ENCODE measurements at regions not wholly inside any gene's neighbourhood (a gene's known extent, or its start where the extent isn't known, plus 50 kb on each side); places are given as distances from the start of the nearest gene placed in this dataset.
"Not testable (repeated sequence)": the region's sequence is repeated elsewhere in the genome, so short reads cannot be mapped to it uniquely, and the experiment has no call there.

GRCh38 chr9:108262836-108263235, 593.0 kb downstream of the ACTL7B start:
- no peak for ATAC-seq (ENCODE audit: low read depth)
- H3K27me3 ChIP-seq (ENCODE audit: insufficient read depth, poor library complexity, severe bottlenecking), result no peaks in the 10 kb centered on the region
- H3K4me3 ChIP-seq (ENCODE audit: severe bottlenecking), result no peak overlapping the region
- no peaks in the 10 kb centered on the region for H3K9me3 ChIP-seq (ENCODE audit: severe bottlenecking)
- no peak overlapping the region for H3K27ac ChIP-seq (ENCODE audit: poor library complexity, severe bottlenecking)
- no peak for TF ChIP-seq CTCF (IDR thresholded peaks at IDR 0.05; ENCODE audit: poor library complexity, severe bottlenecking)
- H3K36me3 ChIP-seq (ENCODE audit: low read depth), result no peaks in the 10 kb centered on the region
- H3K4me1 ChIP-seq (ENCODE audit: insufficient read depth, poor library complexity, severe bottlenecking), result peaks cover 14% of the 10 kb centered on the region
- DNase-seq (ENCODE audit: low spot score), result no peak

GRCh38 chr9:108259917-108260675, 595.7 kb downstream of the ACTL7B start:
- H3K36me3 ChIP-seq (ENCODE audit: low read depth), result no peaks in the 10 kb centered on the region
- no peak for TF ChIP-seq CTCF (IDR thresholded peaks at IDR 0.05; ENCODE audit: poor library complexity, severe bottlenecking)
- ATAC-seq (ENCODE audit: low read depth), result peak; percentile 88

GRCh38 chr9:108258640-108259039, 597.1 kb downstream of the ACTL7B start:
- no peak overlapping the region for H3K4me3 ChIP-seq (ENCODE audit: severe bottlenecking)
- H3K4me1 ChIP-seq (ENCODE audit: insufficient read depth, poor library complexity, severe bottlenecking), result peaks cover 14% of the 10 kb centered on the region
- ATAC-seq (ENCODE audit: low read depth) (no peak), DNase-seq (ENCODE audit: low spot score) (no peak)
- TF ChIP-seq CTCF (IDR thresholded peaks at IDR 0.05; ENCODE audit: poor library complexity, severe bottlenecking), result no peak
- no peaks in the 10 kb centered on the region for H3K9me3 ChIP-seq (ENCODE audit: severe bottlenecking)
- no peak overlapping the region for H3K27ac ChIP-seq (ENCODE audit: poor library complexity, severe bottlenecking)
- no peaks in the 10 kb centered on the region for H3K27me3 ChIP-seq (ENCODE audit: insufficient read depth, poor library complexity, severe bottlenecking)
- H3K36me3 ChIP-seq (ENCODE audit: low read depth), result no peaks in the 10 kb centered on the region

More at GRCh38 chr9:108259917-108260675, 595.7 kb downstream of the ACTL7B start:
- peaks cover 14% of the 10 kb centered on the region for H3K4me1 ChIP-seq (ENCODE audit: insufficient read depth, poor library complexity, severe bottlenecking)
- no peaks in the 10 kb centered on the region for H3K27me3 ChIP-seq (ENCODE audit: insufficient read depth, poor library complexity, severe bottlenecking)
- H3K4me3 ChIP-seq (ENCODE audit: severe bottlenecking), result no peak overlapping the region
- no peaks in the 10 kb centered on the region for H3K9me3 ChIP-seq (ENCODE audit: severe bottlenecking)
- peak overlapping the region; percentile 72 for H3K27ac ChIP-seq (ENCODE audit: poor library complexity, severe bottlenecking)
- DNase-seq (ENCODE audit: low spot score), result no peak

DNA sequence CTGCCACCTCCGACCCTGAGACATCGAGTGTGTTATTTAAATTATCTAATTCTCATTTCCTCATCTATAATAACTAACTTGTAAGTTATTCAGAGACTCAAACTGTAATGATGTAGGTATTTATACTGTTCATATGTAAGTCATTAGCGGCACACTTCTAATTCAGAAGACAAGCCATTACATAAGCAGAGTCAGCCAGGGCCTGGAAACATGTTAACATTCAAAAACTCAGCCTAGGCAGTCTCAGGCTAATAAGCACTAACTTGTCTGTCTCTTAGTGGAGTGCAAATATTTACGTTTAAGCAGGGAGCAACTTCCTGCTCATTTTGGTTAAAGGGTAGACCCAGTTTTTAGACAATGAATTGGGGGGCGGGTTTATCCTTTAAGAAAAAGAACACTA, 598.4 kb downstream of the ACTL7B start:
- Histone ChIP-seq H3K36me3 (ENCODE audit: low read depth) (no peaks in the 10 kb centered on the region), H3K4me3 (ENCODE audit: severe bottlenecking) (no peak overlapping the region), H3K9me3 (ENCODE audit: severe bottlenecking) (no peaks in the 10 kb centered on the region), H3K4me1 (ENCODE audit: insufficient read depth, poor library complexity, severe bottlenecking) (peaks cover 14% of the 10 kb centered on the region), H3K27me3 (ENCODE audit: insufficient read depth, poor library complexity, severe bottlenecking) (no peaks in the 10 kb centered on the region), H3K27ac (ENCODE audit: poor library complexity, severe bottlenecking) (no peak overlapping the region)
- ATAC-seq (ENCODE audit: low read depth), result no peak
- no peak for TF ChIP-seq CTCF (IDR thresholded peaks at IDR 0.05; ENCODE audit: poor library complexity, severe bottlenecking)
- no peak for DNase-seq (ENCODE audit: low spot score)

DNA sequence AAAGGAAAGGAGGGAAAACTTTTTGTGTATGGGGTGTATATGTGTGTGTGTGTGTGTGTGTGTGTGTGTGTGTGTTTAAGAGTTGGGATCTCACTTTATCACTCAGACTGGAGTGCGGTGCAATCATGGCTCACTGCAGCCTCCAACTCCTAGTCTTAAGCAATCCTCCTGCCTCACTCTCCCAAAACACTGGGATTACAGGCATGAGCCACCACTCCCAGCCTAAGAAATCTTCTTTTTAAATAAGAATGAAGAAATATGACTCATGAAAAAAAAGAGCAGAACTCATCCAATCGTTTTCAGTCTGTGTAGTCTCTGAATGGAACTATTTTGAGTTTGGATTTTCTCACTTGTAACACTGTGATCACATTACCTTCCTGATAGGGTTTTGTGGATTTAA, 601.5 kb downstream of the ACTL7B start:
- Histone ChIP-seq H3K36me3 (ENCODE audit: low read depth) (no peaks in the 10 kb centered on the region), H3K4me3 (ENCODE audit: severe bottlenecking) (no peak overlapping the region), H3K9me3 (ENCODE audit: severe bottlenecking) (no peaks in the 10 kb centered on the region), H3K27me3 (ENCODE audit: insufficient read depth, poor library complexity, severe bottlenecking) (no peaks in the 10 kb centered on the region), H3K4me1 (ENCODE audit: insufficient read depth, poor library complexity, severe bottlenecking) (no peaks in the 10 kb centered on the region), H3K27ac (ENCODE audit: poor library complexity, severe bottlenecking) (no peak overlapping the region)
- no peak for DNase-seq (ENCODE audit: low spot score)
- no peak for ATAC-seq (ENCODE audit: low read depth)
- TF ChIP-seq CTCF (IDR thresholded peaks at IDR 0.05; ENCODE audit: poor library complexity, severe bottlenecking), result no peak

GRCh38 chr9:108247391-108247790, 608.4 kb downstream of the ACTL7B start:
- H3K4me3 ChIP-seq (ENCODE audit: severe bottlenecking); ATAC-seq (ENCODE audit: low read depth); H3K36me3 ChIP-seq (ENCODE audit: low read depth); DNase-seq (ENCODE audit: low spot score); H3K27me3 ChIP-seq (ENCODE audit: insufficient read depth, poor library complexity, severe bottlenecking); H3K27ac ChIP-seq (ENCODE audit: poor library complexity, severe bottlenecking); H3K4me1 ChIP-seq (ENCODE audit: insufficient read depth, poor library complexity, severe bottlenecking); H3K9me3 ChIP-seq (ENCODE audit: severe bottlenecking): not testable (repeated sequence)

All from RWPE2 (cell line).